Tibial nerve (tissue), 3 donors: ENCODE measurements at regions not wholly inside any gene's neighbourhood (a gene's known extent, or its start where the extent isn't known, plus 50 kb on each side); places are given as distances from the start of the nearest gene placed in this dataset.

Experiments used
- POLR2A ChIP-seq, 2 donors: fragments of 450-650 bp; IDR thresholded peaks; one replicate each; pipeline ENCODE4 v1.6.1; 2017; ENCODE audit warnings: antibody characterized with exemption in 2 of 2, mild to moderate bottlenecking in 2 of 2, moderate library complexity in 2 of 2
- TF ChIP-seq, protein P1 (sequence below), 5 experiments: fragments of 200-600 bp in 3 of 5; fragments of 450-650 bp in 2 of 5; sonication (generic) in 3 of 5; IDR thresholded peaks; one replicate each; pipeline ENCODE4 v1.5.1; 2016 to 2019; ENCODE audit warnings: antibody characterized with exemption in 5 of 5, mild to moderate bottlenecking in 3 of 5, moderate library complexity in 2 of 5

DNA sequence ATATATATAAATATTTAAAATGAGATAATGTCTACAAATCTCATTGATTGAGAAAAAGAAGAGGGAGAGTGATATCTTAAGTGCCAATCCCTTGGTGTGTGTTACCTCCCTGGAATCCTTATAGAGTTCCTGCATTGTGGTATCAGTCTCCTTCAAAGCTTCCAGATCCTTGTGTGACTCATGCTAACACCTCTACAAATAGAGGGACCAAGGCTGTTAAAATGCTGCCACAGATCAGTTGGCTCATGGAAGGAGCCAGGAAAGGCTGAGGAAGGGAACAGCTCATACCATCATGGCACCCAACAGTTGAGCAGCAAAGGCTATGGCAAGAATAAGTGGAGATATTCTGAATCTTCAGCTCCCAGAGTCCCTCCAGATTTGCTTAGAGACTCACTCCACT, 163.6 kb upstream of the ISX start:
- TF ChIP-seq POLR2A (IDR thresholded peaks at IDR 0.05), result no peak
- TF ChIP-seq, protein P1, sequence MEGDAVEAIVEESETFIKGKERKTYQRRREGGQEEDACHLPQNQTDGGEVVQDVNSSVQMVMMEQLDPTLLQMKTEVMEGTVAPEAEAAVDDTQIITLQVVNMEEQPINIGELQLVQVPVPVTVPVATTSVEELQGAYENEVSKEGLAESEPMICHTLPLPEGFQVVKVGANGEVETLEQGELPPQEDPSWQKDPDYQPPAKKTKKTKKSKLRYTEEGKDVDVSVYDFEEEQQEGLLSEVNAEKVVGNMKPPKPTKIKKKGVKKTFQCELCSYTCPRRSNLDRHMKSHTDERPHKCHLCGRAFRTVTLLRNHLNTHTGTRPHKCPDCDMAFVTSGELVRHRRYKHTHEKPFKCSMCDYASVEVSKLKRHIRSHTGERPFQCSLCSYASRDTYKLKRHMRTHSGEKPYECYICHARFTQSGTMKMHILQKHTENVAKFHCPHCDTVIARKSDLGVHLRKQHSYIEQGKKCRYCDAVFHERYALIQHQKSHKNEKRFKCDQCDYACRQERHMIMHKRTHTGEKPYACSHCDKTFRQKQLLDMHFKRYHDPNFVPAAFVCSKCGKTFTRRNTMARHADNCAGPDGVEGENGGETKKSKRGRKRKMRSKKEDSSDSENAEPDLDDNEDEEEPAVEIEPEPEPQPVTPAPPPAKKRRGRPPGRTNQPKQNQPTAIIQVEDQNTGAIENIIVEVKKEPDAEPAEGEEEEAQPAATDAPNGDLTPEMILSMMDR (IDR thresholded peaks at IDR 0.05), result no peak
